NCI-H2196 (cell line): ENCODE measurements at regions not wholly inside any gene's neighbourhood (a gene's known extent, or its start where the extent isn't known, plus 50 kb on each side); places are given as distances from the start of the nearest gene placed in this dataset.

Experiments used
- DNase-seq: peaks from one replicate; lab custom pipeline; 2025; ENCODE audit not compliant: unreplicated experiment; lab: John Stamatoyannopoulos, UW

GRCh38 chr7:67962863-67963262, 966.2 kb downstream of the TYW1 start:
- no peak for DNase-seq

GRCh38 chr7:67976490-67976889, 979.9 kb downstream of the TYW1 start:
- DNase-seq, result no peak

GRCh38 chr7:67983486-67983885, 986.9 kb downstream of the TYW1 start:
- no peak for DNase-seq

GRCh38 chr7:67984326-67984725, 987.7 kb downstream of the TYW1 start:
- DNase-seq, result no peak

GRCh38 chr7:67989142-67989541, 992.5 kb downstream of the TYW1 start:
- DNase-seq, result no peak

GRCh38 chr7:67990003-67990402, 993.4 kb downstream of the TYW1 start:
- no peak for DNase-seq

- DNase-seq, result no peak
These were observed 994.1 kb downstream of the TYW1 start for GRCh38 chr7:67990716-67991115.

GRCh38 chr7:67992287-67992686, 995.7 kb downstream of the TYW1 start:
- DNase-seq, result no peak

GRCh38 chr7:68005992-68006391, 1009.4 kb downstream of the TYW1 start:
- no peak for DNase-seq

GRCh38 chr7:68006619-68007018, 1010.0 kb downstream of the TYW1 start:
- DNase-seq, result no peak

- DNase-seq, result no peak
These were observed 1013.1 kb downstream of the TYW1 start for GRCh38 chr7:68009716-68010115.

- DNase-seq, result no peak
These were observed 1017.6 kb downstream of the TYW1 start for GRCh38 chr7:68014031-68014736.

GRCh38 chr7:68015122-68015977, 1018.7 kb downstream of the TYW1 start:
- DNase-seq, result no peak

- no peak for DNase-seq
These were observed 1019.4 kb downstream of the TYW1 start for GRCh38 chr7:68015978-68016532.

- DNase-seq, result no peak
These were observed 1023.5 kb downstream of the TYW1 start for GRCh38 chr7:68020102-68020501.

- no peak for DNase-seq
These were observed 1028.7 kb downstream of the TYW1 start for GRCh38 chr7:68025369-68025768.

GRCh38 chr7:68030530-68030929, 1033.9 kb downstream of the TYW1 start:
- no peak for DNase-seq

GRCh38 chr7:68031180-68031943, 1034.7 kb downstream of the TYW1 start:
- no peak for DNase-seq

- DNase-seq, result no peak
These were observed 1042.1 kb downstream of the TYW1 start for GRCh38 chr7:68038621-68039314.

- no peak for DNase-seq
These were observed 1044.9 kb downstream of the TYW1 start for GRCh38 chr7:68041554-68041953.

- DNase-seq, result no peak
These were observed 1046.9 kb downstream of the TYW1 start for GRCh38 chr7:68043546-68043945.
